H9 (cell line): ENCODE measurements at regions not wholly inside any gene's neighbourhood (a gene's known extent, or its start where the extent isn't known, plus 50 kb on each side); places are given as distances from the start of the nearest gene placed in this dataset.

ENCODE experiments used
- DNase-seq: peaks from one replicate; pipeline ENCODE4 v3.0.0-alpha.2; 2017
- H2AFZ ChIP-seq: one replicate; pipeline ENCODE4 v1.6.1; 2013; ENCODE audit warnings: mild to moderate bottlenecking, low read length, control low read depth, moderate library complexity
- H2AK5ac ChIP-seq: 2 replicates; pipeline ENCODE4 v1.6.1; 2013; ENCODE audit warnings: low read length, control low read depth, mixed read lengths; ENCODE audit not compliant: insufficient read length
- H2BK120ac ChIP-seq: one replicate; pipeline ENCODE4 v1.6.1; 2013; ENCODE audit warnings: low read depth, mild to moderate bottlenecking, low read length, control low read depth, inconsistent platforms; ENCODE audit not compliant: poor library complexity, severe bottlenecking
- H2BK12ac ChIP-seq: 2 replicates; pipeline ENCODE4 v1.6.1; 2013; ENCODE audit warnings: low read length, control low read depth, mixed read lengths, low read depth; ENCODE audit not compliant: insufficient read length
- H2BK15ac ChIP-seq: 2 replicates; pipeline ENCODE4 v1.6.1; 2013; ENCODE audit warnings: low read depth, low read length, control low read depth
- H2BK20ac ChIP-seq: one replicate; pipeline ENCODE4 v1.6.1; 2013; ENCODE audit warnings: low read depth, mild to moderate bottlenecking, low read length, control low read depth, inconsistent platforms; ENCODE audit not compliant: poor library complexity, severe bottlenecking
- H2BK5ac ChIP-seq: 2 replicates; pipeline ENCODE4 v1.6.1; 2013; ENCODE audit warnings: low read length, control low read depth, mixed read lengths; ENCODE audit not compliant: insufficient read length
- H3K14ac ChIP-seq: 2 replicates; pipeline ENCODE4 v1.6.1; 2013; ENCODE audit warnings: low read length, control low read depth; ENCODE audit not compliant: insufficient read depth
- H3K18ac ChIP-seq: 2 replicates; pipeline ENCODE4 v1.6.1; 2013; ENCODE audit warnings: low read depth, mild to moderate bottlenecking, mixed read lengths, low read length, control low read depth; ENCODE audit not compliant: insufficient read length
- H3K23ac ChIP-seq: 2 replicates; pipeline ENCODE4 v1.6.1; 2013; ENCODE audit warnings: low read length, control low read depth, mixed read lengths, low read depth; ENCODE audit not compliant: insufficient read length
- H3K23me2 ChIP-seq: 2 replicates; pipeline ENCODE4 v1.6.1; 2013; ENCODE audit warnings: low read depth, mild to moderate bottlenecking, mixed read lengths, low read length, control low read depth; ENCODE audit not compliant: insufficient read length, poor library complexity, severe bottlenecking
- H3K27ac ChIP-seq: 2 replicates; pipeline ENCODE4 v1.5.1; 2013; ENCODE audit warnings: low read length, control low read depth, mixed read lengths, low read depth; ENCODE audit not compliant: insufficient read length
- H3K27me3 ChIP-seq: 2 replicates; pipeline ENCODE4 v1.6.1; 2013; ENCODE audit warnings: low read length, control low read depth, inconsistent platforms; ENCODE audit not compliant: insufficient read depth
- H3K4ac ChIP-seq: 2 replicates; pipeline ENCODE4 v1.6.1; 2013; ENCODE audit warnings: low read depth, mild to moderate bottlenecking, control low read depth, inconsistent platforms, low read length, moderate library complexity
- H3K4me1 ChIP-seq: 2 replicates; pipeline ENCODE4 v1.6.1; 2013; ENCODE audit warnings: low read length, control low read depth, inconsistent platforms; ENCODE audit not compliant: insufficient read depth
- H3K4me2 ChIP-seq: 2 replicates; pipeline ENCODE4 v1.6.1; 2013; ENCODE audit warnings: low read length, control low read depth, mixed read lengths; ENCODE audit not compliant: insufficient read length, insufficient read depth
- H3K56ac ChIP-seq: 2 replicates; pipeline ENCODE4 v1.6.1; 2013; ENCODE audit warnings: low read depth, mild to moderate bottlenecking, mixed read lengths, low read length, control low read depth; ENCODE audit not compliant: insufficient read length
- H3K79me1 ChIP-seq: 2 replicates; pipeline ENCODE4 v1.6.1; 2013; ENCODE audit warnings: low read depth, mild to moderate bottlenecking, moderate library complexity, low read length, control low read depth, inconsistent platforms; ENCODE audit not compliant: insufficient read depth, poor library complexity, severe bottlenecking
- H3K79me2 ChIP-seq: 2 replicates; pipeline ENCODE4 v1.6.1; 2013; ENCODE audit warnings: low read length, control low read depth, inconsistent platforms; ENCODE audit not compliant: insufficient read depth
- H3K9ac ChIP-seq: 2 replicates; pipeline ENCODE4 v1.6.1; 2013; ENCODE audit warnings: low read length, control low read depth, mixed read lengths; ENCODE audit not compliant: insufficient read length; ENCODE audit errors: extremely low read depth
- H3K9me3 ChIP-seq: one replicate; pipeline ENCODE4 v1.6.1; 2013; ENCODE audit warnings: low read depth, low read length, inconsistent platforms; ENCODE audit not compliant: control insufficient read depth
- H3T11ph ChIP-seq: one replicate; pipeline ENCODE4 v1.6.1; 2013; ENCODE audit warnings: mild to moderate bottlenecking, low read length, control low read depth, inconsistent platforms
- H4K20me1 ChIP-seq: one replicate; pipeline ENCODE4 v1.6.1; 2013; ENCODE audit not compliant: control insufficient read depth, insufficient read length, insufficient read depth
- H4K5ac ChIP-seq: 2 replicates; pipeline ENCODE4 v1.6.1; 2013; ENCODE audit warnings: low read depth, mild to moderate bottlenecking, mixed read lengths, low read length, control low read depth; ENCODE audit not compliant: insufficient read length
- H4K8ac ChIP-seq: replicated peaks from 2 replicates; pipeline ENCODE4 v1.6.1; 2013; ENCODE audit warnings: low read length, control low read depth, mixed read lengths, low read depth; ENCODE audit not compliant: insufficient read length
- H4K91ac ChIP-seq: 2 replicates; pipeline ENCODE4 v1.6.1; 2013; ENCODE audit warnings: low read depth, mild to moderate bottlenecking, moderate library complexity, mixed read lengths, low read length, control low read depth; ENCODE audit not compliant: insufficient read length
- H3K27ac Mint-ChIP-seq, 3 experiments: 2 replicates in 2 of 3; 3 replicates in 1 of 3; pipeline ENCODE4 v1.8.0; 2020 to 2021; ENCODE audit warnings: mixed read lengths in 3 of 3, mild to moderate bottlenecking in 1 of 3, moderate library complexity in 1 of 3
- H3K27me3 Mint-ChIP-seq: 2 replicates; pipeline ENCODE4 v1.8.0; 2021; ENCODE audit warnings: low read depth, mild to moderate bottlenecking, moderate library complexity, mixed read lengths
- H3K36me3 Mint-ChIP-seq, 3 experiments: 2 replicates in 2 of 3; 3 replicates in 1 of 3; pipeline ENCODE4 v1.8.0; 2020 to 2021; ENCODE audit warnings: low read depth in 3 of 3, mixed read lengths in 3 of 3; ENCODE audit not compliant: insufficient read depth in 1 of 3
- H3K4me1 Mint-ChIP-seq, 2 experiments: 2 replicates each; pipeline ENCODE4 v1.8.0; 2020; ENCODE audit warnings: mixed read lengths in 2 of 2
- H3K4me3 Mint-ChIP-seq, 2 experiments: 2 replicates in 1 of 2; 3 replicates in 1 of 2; pipeline ENCODE4 v1.8.0; 2020 to 2021; ENCODE audit warnings: mild to moderate bottlenecking in 2 of 2, mixed read lengths in 2 of 2, moderate library complexity in 1 of 2
- H3K9me3 Mint-ChIP-seq, 2 experiments: 2 replicates in 1 of 2; 3 replicates in 1 of 2; pipeline ENCODE4 v1.8.0; 2020; ENCODE audit warnings: mild to moderate bottlenecking in 2 of 2, mixed read lengths in 2 of 2, moderate library complexity in 1 of 2
- WGBS: extraction: QIAGEN DNeasy Blood & Tissue Kit; methylation state at CpG from one replicate; pipeline ENCODE4 v1.1.7; 2013; ENCODE audit warnings: missing lambda C conversion rate, low lambda C conversion rate, mixed read lengths; ENCODE audit not compliant: insufficient read length; ENCODE audit errors: extremely low coverage; 5-methylcytosine and 5-hydroxymethylcytosine counted together
- TF ChIP-seq, protein P1 (sequence below): fragments of 200-600 bp; sonication (generic); conservative IDR thresholded peaks from 3 replicates; pipeline ENCODE4 v1.8.0; 2021; ENCODE audit warnings: antibody characterized with exemption, mild to moderate bottlenecking

DNA sequence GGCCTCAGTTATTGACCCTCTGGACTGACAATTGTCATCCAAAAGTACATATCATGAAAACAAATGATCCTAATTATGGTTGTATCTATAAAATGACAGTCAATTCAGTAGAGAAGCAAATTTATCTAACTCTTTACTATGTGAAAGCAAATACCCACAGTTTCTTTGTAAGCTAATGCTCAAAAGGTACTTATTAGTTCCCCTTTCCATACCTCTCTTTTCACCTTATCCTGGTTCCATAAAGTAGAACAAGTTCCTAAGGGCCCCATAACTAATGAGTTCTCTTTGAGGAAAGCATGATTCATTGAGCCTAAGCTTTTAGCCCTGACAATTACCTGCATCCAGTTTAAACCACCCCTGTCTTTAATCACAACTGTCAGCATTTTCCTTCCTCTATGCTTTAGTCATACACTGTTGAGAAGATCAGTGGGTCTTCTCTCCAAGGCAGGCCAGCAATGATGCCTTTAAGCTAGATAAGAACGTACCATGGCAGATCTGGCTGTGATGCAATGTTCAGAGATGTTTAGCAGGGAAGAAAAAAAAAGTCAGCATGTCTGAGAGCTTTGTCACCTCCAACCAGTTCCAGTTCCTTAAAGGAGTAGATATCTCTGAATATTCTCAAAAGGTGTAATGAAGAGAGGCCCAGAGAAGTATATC lies 179.7 kb upstream of the RASGEF1B start:
- no peak overlapping the region for H2BK12ac ChIP-seq
- TF ChIP-seq, protein P1, sequence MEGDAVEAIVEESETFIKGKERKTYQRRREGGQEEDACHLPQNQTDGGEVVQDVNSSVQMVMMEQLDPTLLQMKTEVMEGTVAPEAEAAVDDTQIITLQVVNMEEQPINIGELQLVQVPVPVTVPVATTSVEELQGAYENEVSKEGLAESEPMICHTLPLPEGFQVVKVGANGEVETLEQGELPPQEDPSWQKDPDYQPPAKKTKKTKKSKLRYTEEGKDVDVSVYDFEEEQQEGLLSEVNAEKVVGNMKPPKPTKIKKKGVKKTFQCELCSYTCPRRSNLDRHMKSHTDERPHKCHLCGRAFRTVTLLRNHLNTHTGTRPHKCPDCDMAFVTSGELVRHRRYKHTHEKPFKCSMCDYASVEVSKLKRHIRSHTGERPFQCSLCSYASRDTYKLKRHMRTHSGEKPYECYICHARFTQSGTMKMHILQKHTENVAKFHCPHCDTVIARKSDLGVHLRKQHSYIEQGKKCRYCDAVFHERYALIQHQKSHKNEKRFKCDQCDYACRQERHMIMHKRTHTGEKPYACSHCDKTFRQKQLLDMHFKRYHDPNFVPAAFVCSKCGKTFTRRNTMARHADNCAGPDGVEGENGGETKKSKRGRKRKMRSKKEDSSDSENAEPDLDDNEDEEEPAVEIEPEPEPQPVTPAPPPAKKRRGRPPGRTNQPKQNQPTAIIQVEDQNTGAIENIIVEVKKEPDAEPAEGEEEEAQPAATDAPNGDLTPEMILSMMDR, result no peak
- no peak overlapping the region for H3K56ac ChIP-seq
- H3K23ac ChIP-seq, result no peak overlapping the region
- Mint-ChIP-seq H3K4me3 (no peak overlapping the region), H3K27me3 (peaks cover 70% of the 10 kb centered on the region), H3K4me1 (peaks cover 30 to 41% of the 10 kb centered on the region in 2 experiments), H3K36me3 (no peaks in the 10 kb centered on the region), H3K9me3 (no peaks in the 10 kb centered on the region), H3K27ac (no peak overlapping the region)
- no peaks in the 10 kb centered on the region for H4K20me1 ChIP-seq
- no peaks in the 10 kb centered on the region for H3K9me3 ChIP-seq
- WGBS, result no CpG with 5 or more reads among the region's 1 CpG
- no peak overlapping the region for H3K14ac ChIP-seq
- H4K8ac ChIP-seq, result no peak overlapping the region
- H3T11ph ChIP-seq, result no peak overlapping the region
- no peak overlapping the region for H3K27ac ChIP-seq
- no peaks in the 10 kb centered on the region for H3K79me2 ChIP-seq
- H2AK5ac ChIP-seq, result no peak overlapping the region
- no peak overlapping the region for H3K4me2 ChIP-seq
- no peak overlapping the region for H2AFZ ChIP-seq
- no peak overlapping the region for H4K5ac ChIP-seq
- H2BK120ac ChIP-seq, result no peak overlapping the region
- H3K9ac ChIP-seq, result no peak overlapping the region
- no peaks in the 10 kb centered on the region for H3K23me2 ChIP-seq
- H3K79me1 ChIP-seq, result no peaks in the 10 kb centered on the region
- peaks cover 7% of the 10 kb centered on the region; the same call in 1 of the 2 replicates for H3K4me1 ChIP-seq
- no peak overlapping the region for H2BK20ac ChIP-seq
- H4K91ac ChIP-seq, result no peak overlapping the region
- no peak for DNase-seq
- H2BK15ac ChIP-seq, result no peak overlapping the region
- H2BK5ac ChIP-seq, result no peak overlapping the region
- H3K4ac ChIP-seq, result no peak overlapping the region
- no peak overlapping the region for H3K18ac ChIP-seq
- H3K27me3 ChIP-seq, result peaks cover 17% of the 10 kb centered on the region; the same call in 1 of the 2 replicates
